ENCODE measurements at regions not wholly inside any gene's neighbourhood (a gene's known extent, or its start where the extent isn't known, plus 50 kb on each side); places are given as distances from the start of the nearest gene placed in this dataset.

GRCh38 chr14:28911521-28911920 is 144.9 kb downstream of the FOXG1 start:
- TF ChIP-seq CTCF (IDR thresholded peaks at IDR 0.05) (no peak), EZH2 (IDR thresholded peaks at IDR 0.05; ENCODE audit: borderline replicate concordance, insufficient read depth, low read depth, low read length, poor library complexity, severe bottlenecking) (no peak)

Data from B cell (primary cell).